ENCODE measurements at regions not wholly inside any gene's neighbourhood (a gene's known extent, or its start where the extent isn't known, plus 50 kb on each side); places are given as distances from the start of the nearest gene placed in this dataset.

DNA sequence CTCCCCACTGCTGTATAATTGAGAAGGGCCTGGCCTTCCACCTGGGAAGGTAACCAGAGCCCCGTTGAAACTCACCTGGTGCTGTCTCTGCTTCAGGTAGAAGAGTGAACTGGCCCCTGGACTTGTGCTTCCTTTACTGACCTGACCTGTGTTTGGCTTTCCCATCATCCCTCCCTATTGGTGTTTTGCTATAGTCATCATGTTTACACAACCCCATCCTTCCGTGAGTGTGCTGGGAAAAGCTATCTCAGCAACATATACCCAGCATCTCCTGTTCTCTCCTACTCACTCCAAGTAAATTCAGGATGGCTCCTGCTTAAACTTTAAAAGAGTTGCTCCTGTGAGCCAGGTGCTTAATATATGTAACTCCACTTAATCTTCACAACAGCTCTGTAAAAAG is 77.2 kb upstream of the TSC22D2 start:
- 90% methylated on average over 2 of the region's 2 CpGs for WGBS (ENCODE audit: insufficient coverage)
- Mint-ChIP-seq H3K27ac (no peak overlapping the region), H3K4me1 (peaks cover 3% of the 10 kb centered on the region), H3K4me3 (no peak overlapping the region), H3K9me3 (ENCODE audit: insufficient read depth) (no peaks in the 10 kb centered on the region), H3K27me3 (peaks cover 17% of the 10 kb centered on the region)
- DNase-seq (no peak), ATAC-seq (ENCODE audit: low read depth) (no peak)
- H3K4me1 ChIP-seq (ENCODE audit: control insufficient read depth in 2 of 2, insufficient read depth in 2 of 2, low read length in 2 of 2): no peaks in the 10 kb centered on the region
- no peaks in the 10 kb centered on the region for H3K36me3 ChIP-seq (replicated peaks in 1 of 2; ENCODE audit: control extremely low read depth in 1 of 2, control insufficient read depth in 1 of 2, extremely low read depth in 1 of 2, insufficient read depth in 2 of 2, low read length in 1 of 2)
- intact Hi-C loops (cut with micrococcal nuclease): no loop called here
- no peak for TF ChIP-seq EZH2 (IDR thresholded peaks at IDR 0.05; ENCODE audit: borderline replicate concordance, insufficient read depth, low read depth, low read length, poor library complexity, severe bottlenecking)
- no peak for TF ChIP-seq CTCF (IDR thresholded peaks at IDR 0.05)
- no peak overlapping the region for H2AFZ ChIP-seq (ENCODE audit: insufficient read depth, low read depth, low read length, poor library complexity, severe bottlenecking)
- no peaks in the 10 kb centered on the region for H3K27me3 ChIP-seq (replicated peaks in 1 of 4; ENCODE audit: control extremely low read depth in 1 of 4, control insufficient read depth in 3 of 4, insufficient read depth in 4 of 4, low read length in 3 of 4)
- H3K9ac ChIP-seq (ENCODE audit: low read length): no peak overlapping the region
- CTCF ChIA-PET: no interaction called here
- no peaks in the 10 kb centered on the region for H4K20me1 ChIP-seq (ENCODE audit: control insufficient read depth, insufficient read depth, low read length, poor library complexity, severe bottlenecking)
- H3K79me2 ChIP-seq (ENCODE audit: control insufficient read depth, insufficient read depth, low read length): no peaks in the 10 kb centered on the region
- no peak overlapping the region for H3K27ac ChIP-seq (ENCODE audit: low read length in 2 of 2)
- no peak overlapping the region for H3K4me2 ChIP-seq (replicated peaks; ENCODE audit: low read depth, low read length, poor library complexity, severe bottlenecking)
- POLR2A ChIA-PET: no interaction called here
- H3K4me3 ChIP-seq (ENCODE audit: control extremely low read depth in 1 of 5, extremely low read depth in 1 of 5, insufficient read depth in 1 of 5, low read depth in 2 of 5, low read length in 4 of 5): no peak overlapping the region
- H3K9me3 ChIP-seq (ENCODE audit: control extremely low read depth in 1 of 3, control insufficient read depth in 2 of 3, insufficient read depth in 1 of 3, low read length in 2 of 3): no peaks in the 10 kb centered on the region

- Histone ChIP-seq H3K79me2 (ENCODE audit: control insufficient read depth, insufficient read depth, low read length) (no peaks in the 10 kb centered on the region), H3K4me2 (replicated peaks; ENCODE audit: low read depth, low read length, poor library complexity, severe bottlenecking) (no peak overlapping the region), H3K27me3 (replicated peaks in 1 of 4; ENCODE audit: control extremely low read depth in 1 of 4, control insufficient read depth in 3 of 4, insufficient read depth in 4 of 4, low read length in 3 of 4) (no peaks in the 10 kb centered on the region), H2AFZ (ENCODE audit: insufficient read depth, low read depth, low read length, poor library complexity, severe bottlenecking) (no peak overlapping the region), H3K4me1 (ENCODE audit: control insufficient read depth in 2 of 2, insufficient read depth in 2 of 2, low read length in 2 of 2) (no peaks in the 10 kb centered on the region), H3K4me3 (ENCODE audit: control extremely low read depth in 1 of 5, extremely low read depth in 1 of 5, insufficient read depth in 1 of 5, low read depth in 2 of 5, low read length in 4 of 5) (no peak overlapping the region), H3K9ac (ENCODE audit: low read length) (no peak overlapping the region), H3K27ac (ENCODE audit: low read length in 2 of 2) (no peak overlapping the region), H4K20me1 (ENCODE audit: control insufficient read depth, insufficient read depth, low read length, poor library complexity, severe bottlenecking) (no peaks in the 10 kb centered on the region), H3K9me3 (ENCODE audit: control extremely low read depth in 1 of 3, control insufficient read depth in 2 of 3, insufficient read depth in 1 of 3, low read length in 2 of 3) (no peaks in the 10 kb centered on the region), H3K36me3 (replicated peaks in 1 of 2; ENCODE audit: control extremely low read depth in 1 of 2, control insufficient read depth in 1 of 2, extremely low read depth in 1 of 2, insufficient read depth in 2 of 2, low read length in 1 of 2) (no peaks in the 10 kb centered on the region)
- ChIA-PET CTCF (no interaction called here), POLR2A (no interaction called here)
- no CpG with 5 or more reads among the region's 2 CpGs for WGBS (ENCODE audit: insufficient coverage)
- DNase-seq (no peak), ATAC-seq (ENCODE audit: low read depth) (no peak)
- Mint-ChIP-seq H3K4me1 (peaks cover 3% of the 10 kb centered on the region), H3K4me3 (no peak overlapping the region), H3K27me3 (peaks cover 14% of the 10 kb centered on the region), H3K9me3 (ENCODE audit: insufficient read depth) (no peaks in the 10 kb centered on the region), H3K27ac (no peak overlapping the region)
- intact Hi-C loops (cut with micrococcal nuclease): no loop called here
- TF ChIP-seq EZH2 (IDR thresholded peaks at IDR 0.05; ENCODE audit: borderline replicate concordance, insufficient read depth, low read depth, low read length, poor library complexity, severe bottlenecking) (no peak), CTCF (IDR thresholded peaks at IDR 0.05) (no peak)
Measured at GRCh38 chr3:150330174-150330573, 77.9 kb upstream of the TSC22D2 start.
